HT1080 (cell line): ENCODE measurements at regions not wholly inside any gene's neighbourhood (a gene's known extent, or its start where the extent isn't known, plus 50 kb on each side); places are given as distances from the start of the nearest gene placed in this dataset.

Experiments
- DNase-seq: peaks from one replicate; pipeline ENCODE4 v3.0.0-alpha.2; 2015; ENCODE audit warnings: low read depth

- no peak for DNase-seq
Observed at GRCh38 chr12:13597166-13597565, 384.2 kb downstream of the GRIN2B start.

GRCh38 chr12:13596714-13597113, 384.7 kb downstream of the GRIN2B start:
- DNase-seq, result no peak

DNA sequence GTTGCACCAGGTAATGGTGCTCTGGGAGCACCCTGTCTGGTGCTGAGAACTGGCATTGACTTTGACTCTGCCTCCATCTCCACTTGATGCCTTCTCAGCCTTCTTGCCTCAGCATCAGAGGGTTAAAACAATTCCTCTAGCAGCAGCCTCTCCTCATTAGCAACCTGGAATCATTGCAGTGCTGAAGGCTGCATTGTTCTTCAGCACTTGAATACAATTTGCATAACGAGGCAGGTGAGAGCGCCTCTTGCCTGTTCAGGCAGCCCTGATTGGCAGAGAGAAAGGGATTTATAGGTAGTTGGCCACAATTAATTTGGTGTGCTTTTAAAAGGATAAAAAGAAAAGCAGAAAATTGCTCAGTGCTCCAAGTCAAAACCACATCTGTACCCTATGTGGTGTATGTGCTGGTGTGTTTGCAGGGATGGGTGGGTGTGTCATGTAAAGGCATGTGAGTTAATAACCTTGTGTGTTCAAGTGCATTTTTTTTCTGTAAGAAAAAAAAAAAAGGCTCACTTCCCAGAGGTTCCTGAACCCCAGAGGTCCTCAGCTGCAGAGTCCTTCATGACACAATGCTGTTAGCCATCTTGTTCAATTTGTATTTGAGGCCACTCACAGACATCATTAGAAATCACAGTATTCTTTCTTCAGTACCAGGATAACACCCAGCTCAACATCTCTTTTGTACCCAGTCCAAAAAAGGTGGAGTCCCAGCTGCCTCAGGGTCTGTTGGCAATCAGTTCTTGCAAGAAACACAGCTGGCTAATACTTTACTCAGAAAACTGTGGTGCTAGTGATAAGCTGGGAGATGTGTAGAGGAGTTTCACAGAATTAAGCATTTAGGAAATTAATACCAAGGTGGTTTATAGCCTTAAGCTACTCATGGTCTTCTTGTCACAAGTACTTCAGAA, 385.6 kb downstream of the GRIN2B start:
- DNase-seq, result no peak

DNA sequence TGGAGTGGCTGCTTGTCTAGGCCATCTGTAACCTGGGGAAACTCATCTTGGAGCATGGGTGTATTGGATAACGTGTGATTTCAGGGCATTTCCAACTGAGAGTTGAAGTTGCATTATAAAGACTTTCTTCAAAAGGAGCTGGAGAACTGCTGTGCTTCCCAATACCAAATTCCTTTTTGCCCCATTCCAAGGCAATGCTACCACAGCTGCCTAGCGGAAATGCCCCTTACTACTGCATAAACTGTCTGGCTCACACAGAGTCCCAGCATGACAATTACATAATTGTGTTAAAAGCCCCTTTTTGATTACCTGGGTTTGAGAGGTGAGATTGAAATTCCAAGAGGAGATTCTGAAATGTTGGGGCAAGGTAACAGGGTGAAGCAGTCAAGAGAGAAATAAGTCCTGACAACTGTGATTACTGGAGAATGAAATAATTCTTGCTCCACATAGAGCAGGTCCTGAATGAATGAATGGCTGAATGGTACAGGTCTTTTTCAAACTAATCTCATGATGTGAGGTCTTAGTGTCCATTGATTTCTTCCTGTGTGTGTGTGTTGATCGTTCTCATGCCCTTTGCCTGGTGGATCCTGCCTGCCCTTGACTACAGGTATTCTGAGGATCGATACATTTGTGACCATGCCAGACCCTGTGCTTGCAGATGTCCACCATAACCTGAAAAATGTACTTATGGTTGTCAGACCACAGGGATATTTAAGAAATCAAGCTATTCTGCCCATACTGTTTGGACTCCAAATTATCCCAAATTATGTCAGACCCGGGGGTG, 386.5 kb downstream of the GRIN2B start:
- no peak for DNase-seq

- peak; percentile 34 for DNase-seq
Observed at GRCh38 chr12:13592063-13592942, 389.1 kb downstream of the GRIN2B start.

DNA sequence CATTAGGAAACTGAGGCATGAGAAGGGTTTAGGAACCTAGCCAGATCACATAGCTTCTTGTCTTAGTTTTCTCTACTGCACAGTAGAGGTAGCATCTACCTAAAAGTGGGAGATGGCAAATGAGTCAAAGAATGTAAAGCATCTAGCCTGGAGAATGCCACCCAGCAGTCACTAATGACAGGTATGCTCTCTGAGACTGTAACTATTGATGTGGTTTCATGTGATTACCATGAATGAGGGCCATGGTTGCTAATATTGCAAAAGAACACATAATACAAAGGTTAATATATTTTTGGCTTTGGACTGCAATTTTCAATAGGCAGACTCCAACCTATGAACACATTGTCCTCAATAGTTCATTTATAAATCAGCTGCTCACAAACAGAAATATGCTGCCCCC, 389.9 kb downstream of the GRIN2B start:
- no peak for DNase-seq

DNA sequence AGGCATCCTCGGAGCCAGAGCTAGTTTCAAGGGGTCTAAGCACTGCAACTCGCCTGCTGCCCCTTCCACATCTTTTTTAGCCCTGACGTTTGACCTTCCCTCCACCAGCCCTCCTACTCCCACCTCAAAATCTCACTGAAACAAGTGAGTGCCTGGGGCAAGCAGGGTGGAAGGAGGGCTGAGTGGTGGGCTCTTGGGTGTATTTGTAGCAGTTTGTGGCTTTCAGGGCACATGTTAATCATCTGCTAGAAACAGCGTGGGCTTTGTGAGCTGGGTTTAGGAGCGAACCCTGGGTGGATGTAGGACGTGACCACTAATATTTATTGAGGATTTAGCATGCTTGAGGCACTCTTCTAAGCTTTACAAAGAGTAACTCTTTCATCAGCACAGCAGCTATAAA, 390.3 kb downstream of the GRIN2B start:
- no peak for DNase-seq

DNA sequence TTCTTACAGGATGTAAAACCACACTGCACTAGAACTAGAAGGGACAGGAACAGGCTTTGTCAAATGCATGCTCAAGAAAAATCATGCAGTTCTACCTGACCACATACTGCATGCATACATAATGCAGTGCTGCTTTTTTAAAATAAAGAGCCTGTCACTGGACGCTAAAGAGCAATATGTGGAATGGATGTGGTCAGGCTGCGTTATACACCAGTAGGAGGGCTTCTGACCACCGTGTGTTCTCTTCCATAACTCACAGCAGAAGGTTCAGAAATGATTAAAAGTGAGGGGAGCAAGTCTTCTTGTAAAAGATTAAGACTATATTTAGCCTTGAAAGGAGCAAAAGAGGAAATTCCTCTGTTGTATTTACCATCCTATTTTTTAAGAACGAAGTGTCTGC, 392.0 kb downstream of the EMP1 start:
- no peak for DNase-seq

DNA sequence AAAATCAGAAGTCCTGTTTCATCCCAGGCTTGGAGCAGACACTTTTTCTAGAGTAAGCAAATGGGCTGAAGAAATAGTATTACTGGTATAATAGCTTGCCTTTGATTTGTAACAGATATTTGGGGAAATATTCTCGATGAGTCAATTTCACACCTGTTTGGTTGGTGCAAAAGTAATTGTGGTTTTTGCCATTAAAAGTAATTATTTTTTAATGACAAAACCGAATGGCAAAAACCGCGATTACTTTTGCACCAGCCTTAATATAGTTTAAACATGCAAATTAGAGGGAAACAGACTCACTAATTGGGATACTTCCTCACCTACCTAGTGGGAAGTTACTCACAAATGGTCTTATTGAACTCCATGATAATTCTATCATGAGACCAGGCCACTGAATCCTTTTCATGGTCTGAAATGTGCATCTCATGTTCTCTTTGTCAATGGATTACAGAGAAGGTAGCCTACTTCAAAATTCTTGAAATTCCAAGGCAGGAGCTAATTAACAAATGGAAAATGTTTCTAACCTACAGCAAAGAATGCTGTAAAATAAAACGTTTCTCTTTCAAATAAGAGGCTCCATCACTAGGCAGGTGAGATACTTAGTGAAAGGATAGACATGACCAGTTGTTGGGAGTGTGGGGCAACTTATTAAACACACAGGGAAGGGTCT, 391.3 kb downstream of the EMP1 start:
- no peak for DNase-seq

DNA sequence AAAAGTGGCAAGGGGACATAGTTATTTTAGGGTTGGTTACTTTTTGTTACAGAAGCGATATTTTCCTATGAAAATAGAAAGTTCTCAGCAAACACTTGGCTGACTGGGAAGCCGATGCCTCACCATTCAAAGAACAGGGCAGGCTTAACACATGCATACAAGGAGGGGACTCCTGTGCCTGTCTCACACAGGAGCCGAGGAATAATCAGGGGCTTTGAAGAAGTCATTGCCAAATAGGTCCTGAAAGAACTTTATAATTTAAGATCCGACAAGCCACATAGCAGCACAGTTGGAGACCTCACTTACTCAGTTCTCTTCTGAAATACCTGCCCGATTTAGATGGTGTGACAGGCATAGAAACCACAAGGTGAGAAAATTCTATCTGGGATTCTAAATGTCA, 389.8 kb downstream of the EMP1 start:
- no peak for DNase-seq

- no peak for DNase-seq
Observed at GRCh38 chr12:13584541-13584940, 388.0 kb downstream of the EMP1 start.

DNA sequence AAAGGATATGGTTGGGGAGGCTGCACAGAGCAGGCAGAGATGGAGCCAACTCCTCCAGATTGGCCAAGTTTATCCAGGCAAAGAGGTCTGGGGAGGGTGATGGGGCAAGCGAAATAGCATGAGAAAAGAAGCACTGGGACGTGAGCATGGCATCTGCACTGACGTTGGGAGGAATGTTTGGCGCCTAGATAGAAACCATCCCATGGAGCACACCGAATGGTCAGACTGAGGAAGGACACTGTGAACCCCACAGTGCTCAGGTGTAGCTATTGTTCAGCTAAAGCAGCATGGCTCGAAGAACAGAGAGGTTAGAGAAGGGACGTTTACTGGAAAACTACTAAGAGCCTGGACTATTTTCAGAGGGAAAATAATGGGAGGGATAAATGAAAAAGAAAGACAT, 387.1 kb downstream of the EMP1 start:
- no peak for DNase-seq

DNA sequence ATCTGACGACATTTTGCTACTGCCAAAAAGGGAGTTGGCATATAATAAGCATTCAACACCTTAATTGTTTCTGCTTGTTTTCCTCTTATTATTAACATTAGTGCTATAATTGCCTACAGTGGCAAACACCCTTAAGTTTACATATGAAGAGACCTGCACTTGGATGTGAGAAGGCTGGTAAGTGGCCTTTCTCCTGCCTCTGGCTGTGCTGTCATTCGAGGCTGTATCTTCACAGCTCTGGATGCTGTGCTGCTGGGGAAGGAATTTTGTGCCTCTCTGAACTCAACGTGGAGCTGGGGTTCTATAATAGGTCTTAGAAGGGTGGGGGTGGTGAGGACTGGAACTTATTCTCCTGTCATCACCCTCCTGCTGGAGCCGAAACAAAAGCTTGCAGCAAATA, 385.9 kb downstream of the EMP1 start:
- DNase-seq, result no peak

- DNase-seq, result no peak
Observed at GRCh38 chr12:13581031-13581430, 384.5 kb downstream of the EMP1 start.

- DNase-seq, result no peak
Observed at GRCh38 chr12:13580206-13580605, 383.7 kb downstream of the EMP1 start.

- no peak for DNase-seq
Observed at GRCh38 chr12:13576935-13577500, 380.5 kb downstream of the EMP1 start.

DNA sequence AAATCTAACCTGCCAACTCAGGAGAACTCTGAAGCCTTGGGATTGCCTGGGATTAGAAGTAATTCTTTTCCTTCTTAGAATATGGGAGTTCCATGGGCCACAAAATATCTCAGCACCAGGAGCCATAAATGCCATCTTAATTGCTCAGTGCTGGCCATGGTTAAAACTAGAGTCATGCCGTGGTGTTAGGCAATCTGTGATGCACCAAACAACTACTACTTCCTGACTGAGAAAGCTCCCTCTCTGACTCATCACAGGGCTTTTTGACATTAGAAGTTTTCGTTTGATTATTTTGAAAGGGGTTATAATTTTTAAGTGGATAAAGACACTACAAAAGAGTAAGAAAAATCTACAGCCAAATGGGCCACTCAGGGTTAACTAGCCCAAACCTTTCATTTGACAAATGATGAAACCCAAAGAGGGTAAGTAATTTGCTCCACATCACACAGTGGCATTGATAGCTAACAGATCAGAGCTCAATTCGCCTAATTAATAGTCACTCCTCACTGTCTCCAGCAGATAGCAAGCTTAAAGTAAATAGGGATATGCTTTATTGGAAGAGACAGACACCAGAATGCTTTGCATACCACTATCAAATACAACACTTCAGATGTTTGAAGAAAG, 377.3 kb downstream of the EMP1 start:
- peak; percentile 75 for DNase-seq

DNA sequence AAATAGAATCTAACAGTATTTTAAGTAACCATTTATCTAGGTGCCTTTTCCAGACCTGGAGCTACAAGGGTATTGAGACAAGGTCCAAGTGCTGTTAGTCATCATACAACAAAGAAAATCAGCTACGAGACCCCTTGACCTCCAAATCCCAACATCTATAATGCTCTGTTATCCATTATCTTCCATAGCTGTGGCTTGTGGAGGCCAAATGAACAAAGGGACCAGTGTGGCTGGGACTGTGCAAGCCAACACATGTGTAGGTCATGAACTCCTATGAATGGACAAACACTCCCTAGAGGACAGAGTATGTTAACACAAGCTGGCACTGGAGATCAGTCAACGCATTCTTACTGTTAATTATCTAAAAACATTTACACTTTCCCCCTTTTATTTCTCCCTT, 374.5 kb downstream of the EMP1 start:
- no peak for DNase-seq

- DNase-seq, result no peak
Observed at GRCh38 chr12:13570005-13570694, 373.6 kb downstream of the EMP1 start.

GRCh38 chr12:13566292-13566691, 369.8 kb downstream of the EMP1 start:
- no peak for DNase-seq
